Neural progenitor cell (in vitro differentiated cells): ENCODE measurements at regions not wholly inside any gene's neighbourhood (a gene's known extent, or its start where the extent isn't known, plus 50 kb on each side); places are given as distances from the start of the nearest gene placed in this dataset.

ENCODE experiments used
- DNase-seq: peaks from one replicate; pipeline ENCODE4 v3.0.0-alpha.2; 2016; ENCODE audit warnings: low spot score
- H2AFZ ChIP-seq: fragments of 200-600 bp; sonication (generic); replicated peaks from 2 replicates; pipeline ENCODE4 v1.6.1; 2016; ENCODE audit warnings: antibody characterized with exemption
- H3F3A ChIP-seq: fragments of 200-600 bp; sonication (generic); 2 replicates; pipeline ENCODE4 v1.6.1; 2016; ENCODE audit warnings: antibody characterized with exemption, low read depth
- H3K27ac ChIP-seq: fragments of 200-600 bp; sonication (generic); 2 replicates; pipeline ENCODE4 v1.5.1; 2016; ENCODE audit warnings: mild to moderate bottlenecking
- H3K27me3 ChIP-seq: fragments of 200-600 bp; sonication (generic); 2 replicates; pipeline ENCODE4 v1.6.1; 2016; ENCODE audit warnings: mild to moderate bottlenecking, moderate library complexity
- H3K36me3 ChIP-seq: fragments of 200-600 bp; sonication (generic); 2 replicates; pipeline ENCODE4 v1.5.1; 2016
- H3K4me1 ChIP-seq: fragments of 200-600 bp; sonication (generic); 2 replicates; pipeline ENCODE4 v1.6.1; 2016; ENCODE audit warnings: mixed run types
- H3K4me2 ChIP-seq: fragments of 200-600 bp; sonication (generic); 2 replicates; pipeline ENCODE4 v1.6.1; 2016
- H3K4me3 ChIP-seq: fragments of 200-600 bp; sonication (generic); 2 replicates; pipeline ENCODE4 v1.5.1; 2016
- H3K79me2 ChIP-seq: fragments of 200-600 bp; sonication (generic); 2 replicates; pipeline ENCODE4 v1.6.1; 2016; ENCODE audit warnings: low read depth
- H3K9ac ChIP-seq: fragments of 200-600 bp; sonication (generic); 2 replicates; pipeline ENCODE4 v1.6.1; 2016
- H3K9me3 ChIP-seq: fragments of 200-600 bp; sonication (generic); 2 replicates; pipeline ENCODE4 v1.5.1; 2016; ENCODE audit warnings: low read depth
- H4K20me1 ChIP-seq: fragments of 200-600 bp; sonication (generic); 2 replicates; pipeline ENCODE4 v1.6.1; 2016; ENCODE audit warnings: low read depth
- H3K27ac Mint-ChIP-seq: 3 replicates; pipeline ENCODE4 v1.8.0; 2021; ENCODE audit warnings: mixed read lengths
- H3K27me3 Mint-ChIP-seq: 2 replicates; pipeline ENCODE4 v1.8.0; 2022; ENCODE audit warnings: low read depth, mild to moderate bottlenecking, inconsistent platforms, moderate library complexity, mixed read lengths; ENCODE audit not compliant: insufficient read depth
- H3K36me3 Mint-ChIP-seq: 3 replicates; pipeline ENCODE4 v1.8.0; 2021; ENCODE audit warnings: mixed read lengths
- H3K4me1 Mint-ChIP-seq: 3 replicates; pipeline ENCODE4 v1.8.0; 2021; ENCODE audit warnings: mixed read lengths
- H3K4me3 Mint-ChIP-seq: 3 replicates; pipeline ENCODE4 v1.8.0; 2021; ENCODE audit warnings: mild to moderate bottlenecking, moderate library complexity, mixed read lengths
- H3K9me3 Mint-ChIP-seq: 3 replicates; pipeline ENCODE4 v1.8.0; 2020; ENCODE audit warnings: mixed read lengths
- CTCF ChIP-seq: fragments of 200-600 bp; sonication (generic); IDR thresholded peaks from 2 replicates; pipeline ENCODE4 v1.5.1; 2017; ENCODE audit warnings: antibody characterized with exemption, mild to moderate bottlenecking
- EZH2 ChIP-seq: fragments of 200-600 bp; sonication (generic); IDR thresholded peaks from 2 replicates; pipeline ENCODE4 v1.6.1; 2017; ENCODE audit warnings: antibody characterized with exemption, mild to moderate bottlenecking, moderate library complexity
- EZH2phosphoT487 ChIP-seq: fragments of 200-600 bp; sonication (generic); IDR thresholded peaks from 2 replicates; pipeline ENCODE4 v1.6.1; 2017; ENCODE audit warnings: antibody characterized with exemption

- Histone ChIP-seq H3F3A (no peaks in the 10 kb centered on the region), H3K4me1 (no peaks in the 10 kb centered on the region), H2AFZ (no peak overlapping the region), H3K4me3 (no peak overlapping the region), H3K27ac (no peak overlapping the region), H3K4me2 (no peak overlapping the region), H3K79me2 (no peaks in the 10 kb centered on the region), H3K27me3 (no peaks in the 10 kb centered on the region), H3K9ac (no peak overlapping the region), H4K20me1 (no peaks in the 10 kb centered on the region), H3K9me3 (no peaks in the 10 kb centered on the region), H3K36me3 (no peaks in the 10 kb centered on the region)
- no peaks in the 10 kb centered on the region for H3K27me3 Mint-ChIP-seq
- no peak overlapping the region for H3K27ac Mint-ChIP-seq
- H3K36me3 Mint-ChIP-seq = no peaks in the 10 kb centered on the region
- no peak overlapping the region for H3K4me3 Mint-ChIP-seq
- DNase-seq = no peak
- H3K4me1 Mint-ChIP-seq = no peaks in the 10 kb centered on the region
- no peak for TF ChIP-seq EZH2phosphoT487
- no peak for TF ChIP-seq EZH2
- no peak for TF ChIP-seq CTCF
- no peaks in the 10 kb centered on the region for H3K9me3 Mint-ChIP-seq
Observed at GRCh38 chr20:40082436-40082835, 606.6 kb downstream of the MAFB start.

GRCh38 chr20:40081653-40082052, 607.4 kb downstream of the MAFB start:
- H3K4me1 Mint-ChIP-seq = no peaks in the 10 kb centered on the region
- TF ChIP-seq EZH2phosphoT487 (no peak), EZH2 (no peak), CTCF (no peak)

GRCh38 chr20:40080041-40080652, 608.9 kb downstream of the MAFB start:
- no peak overlapping the region for H3K4me3 ChIP-seq
- H3K4me2 ChIP-seq = no peak overlapping the region
- H3K9ac ChIP-seq = no peak overlapping the region
- no peak overlapping the region for H3K27ac Mint-ChIP-seq
- H3K79me2 ChIP-seq = no peaks in the 10 kb centered on the region
- no peaks in the 10 kb centered on the region for H3K36me3 Mint-ChIP-seq
- H3K9me3 Mint-ChIP-seq = no peaks in the 10 kb centered on the region
- H3F3A ChIP-seq = no peaks in the 10 kb centered on the region
- no peaks in the 10 kb centered on the region for H3K4me1 Mint-ChIP-seq
- no peak overlapping the region for H2AFZ ChIP-seq
- no peak overlapping the region for H3K27ac ChIP-seq
- no peaks in the 10 kb centered on the region for H3K4me1 ChIP-seq
- H3K27me3 ChIP-seq = no peaks in the 10 kb centered on the region
- H3K9me3 ChIP-seq = no peaks in the 10 kb centered on the region
- H3K36me3 ChIP-seq = no peaks in the 10 kb centered on the region
- TF ChIP-seq CTCF (no peak), EZH2 (no peak), EZH2phosphoT487 (no peak)
- peaks cover 3% of the 10 kb centered on the region for H3K27me3 Mint-ChIP-seq
- no peak for DNase-seq
- H4K20me1 ChIP-seq = no peaks in the 10 kb centered on the region
- H3K4me3 Mint-ChIP-seq = no peak overlapping the region

More at GRCh38 chr20:40081653-40082052, 607.4 kb downstream of the MAFB start:
- Histone ChIP-seq H3K79me2 (no peaks in the 10 kb centered on the region), H3K36me3 (no peaks in the 10 kb centered on the region), H2AFZ (no peak overlapping the region), H3F3A (no peaks in the 10 kb centered on the region), H3K27ac (no peak overlapping the region), H3K4me1 (no peaks in the 10 kb centered on the region), H3K9me3 (no peaks in the 10 kb centered on the region), H4K20me1 (no peaks in the 10 kb centered on the region), H3K27me3 (no peaks in the 10 kb centered on the region), H3K9ac (no peak overlapping the region), H3K4me2 (no peak overlapping the region), H3K4me3 (no peak overlapping the region)
- H3K27ac Mint-ChIP-seq = no peak overlapping the region
- H3K9me3 Mint-ChIP-seq = no peaks in the 10 kb centered on the region
- H3K4me3 Mint-ChIP-seq = no peak overlapping the region
- H3K27me3 Mint-ChIP-seq = no peaks in the 10 kb centered on the region
- DNase-seq = no peak
- H3K36me3 Mint-ChIP-seq = no peaks in the 10 kb centered on the region
